ENCODE measurements at regions not wholly inside any gene's neighbourhood (a gene's known extent, or its start where the extent isn't known, plus 50 kb on each side); places are given as distances from the start of the nearest gene placed in this dataset.
A peak's percentile ranks its signal among the peaks of the same experiment; 100 is the strongest.

- H3K9me3 ChIP-seq (ENCODE audit: control insufficient read depth, low read length): no peaks in the 10 kb centered on the region
- no peaks in the 10 kb centered on the region for H3K27me3 ChIP-seq (replicated peaks; ENCODE audit: control insufficient read depth, insufficient read depth, low read length)
- peak overlapping the region; percentile 11 for H3K9ac ChIP-seq (ENCODE audit: low read length)
- DNase-seq (ENCODE audit: low read depth): peak; percentile 27
- peaks cover 34% of the 10 kb centered on the region for H3K4me1 ChIP-seq (ENCODE audit: control insufficient read depth, insufficient read depth, low read length)
- H3K4me3 ChIP-seq (ENCODE audit: low read length): peak overlapping the region; percentile 12
- no peaks in the 10 kb centered on the region for H3K36me3 ChIP-seq (ENCODE audit: control insufficient read depth, insufficient read depth, low read length, severe bottlenecking)
Observed at GRCh38 chr4:143082701-143083100, 102.0 kb upstream of the USP38 start.

- H3K36me3 ChIP-seq (ENCODE audit: control insufficient read depth, insufficient read depth, low read length, severe bottlenecking): no peaks in the 10 kb centered on the region
- H3K4me1 ChIP-seq (ENCODE audit: control insufficient read depth, insufficient read depth, low read length): peaks cover 34% of the 10 kb centered on the region
- H3K9ac ChIP-seq (ENCODE audit: low read length): peak overlapping the region; percentile 29
- no peaks in the 10 kb centered on the region for H3K9me3 ChIP-seq (ENCODE audit: control insufficient read depth, low read length)
- H3K4me3 ChIP-seq (ENCODE audit: low read length): no peak overlapping the region
- peak; percentile 57 for DNase-seq (ENCODE audit: low read depth)
- no peaks in the 10 kb centered on the region for H3K27me3 ChIP-seq (replicated peaks; ENCODE audit: control insufficient read depth, insufficient read depth, low read length)
Observed at GRCh38 chr4:143083756-143084472, 100.8 kb upstream of the USP38 start.

GRCh38 chr4:143084566-143084965, 100.2 kb upstream of the USP38 start:
- Histone ChIP-seq H3K9ac (ENCODE audit: low read length) (peak overlapping the region; percentile 29), H3K4me1 (ENCODE audit: control insufficient read depth, insufficient read depth, low read length) (peaks cover 34% of the 10 kb centered on the region), H3K9me3 (ENCODE audit: control insufficient read depth, low read length) (no peaks in the 10 kb centered on the region), H3K27me3 (replicated peaks; ENCODE audit: control insufficient read depth, insufficient read depth, low read length) (no peaks in the 10 kb centered on the region), H3K4me3 (ENCODE audit: low read length) (no peak overlapping the region), H3K36me3 (ENCODE audit: control insufficient read depth, insufficient read depth, low read length, severe bottlenecking) (no peaks in the 10 kb centered on the region)
- DNase-seq (ENCODE audit: low read depth): peak; percentile 13

GRCh38 chr4:143085224-143085623, 99.5 kb upstream of the USP38 start:
- DNase-seq (ENCODE audit: low read depth): peak; percentile 75
- no peak overlapping the region for H3K4me3 ChIP-seq (ENCODE audit: low read length)
- H3K27me3 ChIP-seq (replicated peaks; ENCODE audit: control insufficient read depth, insufficient read depth, low read length): no peaks in the 10 kb centered on the region
- peak overlapping the region; percentile 29 for H3K9ac ChIP-seq (ENCODE audit: low read length)
- no peaks in the 10 kb centered on the region for H3K36me3 ChIP-seq (ENCODE audit: control insufficient read depth, insufficient read depth, low read length, severe bottlenecking)
- no peaks in the 10 kb centered on the region for H3K9me3 ChIP-seq (ENCODE audit: control insufficient read depth, low read length)
- peaks cover 34% of the 10 kb centered on the region for H3K4me1 ChIP-seq (ENCODE audit: control insufficient read depth, insufficient read depth, low read length)

- Histone ChIP-seq H3K9ac (ENCODE audit: low read length) (no peak overlapping the region), H3K9me3 (ENCODE audit: control insufficient read depth, low read length) (no peaks in the 10 kb centered on the region), H3K27me3 (replicated peaks; ENCODE audit: control insufficient read depth, insufficient read depth, low read length) (no peaks in the 10 kb centered on the region), H3K4me3 (ENCODE audit: low read length) (no peak overlapping the region), H3K4me1 (ENCODE audit: control insufficient read depth, insufficient read depth, low read length) (peaks cover 34% of the 10 kb centered on the region), H3K36me3 (ENCODE audit: control insufficient read depth, insufficient read depth, low read length, severe bottlenecking) (no peaks in the 10 kb centered on the region)
- DNase-seq (ENCODE audit: low read depth): no peak
Observed at GRCh38 chr4:143085659-143086058, 99.1 kb upstream of the USP38 start.

GRCh38 chr4:143089291-143089690, 95.4 kb upstream of the USP38 start:
- DNase-seq (ENCODE audit: low read depth): no peak
- H3K36me3 ChIP-seq (ENCODE audit: control insufficient read depth, insufficient read depth, low read length, severe bottlenecking): no peaks in the 10 kb centered on the region
- peaks cover 9% of the 10 kb centered on the region for H3K4me1 ChIP-seq (ENCODE audit: control insufficient read depth, insufficient read depth, low read length)
- no peaks in the 10 kb centered on the region for H3K27me3 ChIP-seq (replicated peaks; ENCODE audit: control insufficient read depth, insufficient read depth, low read length)
- H3K9ac ChIP-seq (ENCODE audit: low read length): no peak overlapping the region
- H3K9me3 ChIP-seq (ENCODE audit: control insufficient read depth, low read length): no peaks in the 10 kb centered on the region
- H3K4me3 ChIP-seq (ENCODE audit: low read length): no peak overlapping the region

GRCh38 chr4:143089847-143090246, 94.9 kb upstream of the USP38 start:
- H3K9ac ChIP-seq (ENCODE audit: low read length): no peak overlapping the region

GRCh38 chr4:143091862-143092261, 92.9 kb upstream of the USP38 start:
- Histone ChIP-seq H3K27me3 (replicated peaks; ENCODE audit: control insufficient read depth, insufficient read depth, low read length) (no peaks in the 10 kb centered on the region), H3K36me3 (ENCODE audit: control insufficient read depth, insufficient read depth, low read length, severe bottlenecking) (no peaks in the 10 kb centered on the region), H3K9ac (ENCODE audit: low read length) (no peak overlapping the region), H3K9me3 (ENCODE audit: control insufficient read depth, low read length) (no peaks in the 10 kb centered on the region), H3K4me3 (ENCODE audit: low read length) (no peak overlapping the region), H3K4me1 (ENCODE audit: control insufficient read depth, insufficient read depth, low read length) (no peaks in the 10 kb centered on the region)
- no peak for DNase-seq (ENCODE audit: low read depth)

More at GRCh38 chr4:143089847-143090246, 94.9 kb upstream of the USP38 start:
- no peaks in the 10 kb centered on the region for H3K36me3 ChIP-seq (ENCODE audit: control insufficient read depth, insufficient read depth, low read length, severe bottlenecking)
- no peak for DNase-seq (ENCODE audit: low read depth)
- peaks cover 3% of the 10 kb centered on the region for H3K4me1 ChIP-seq (ENCODE audit: control insufficient read depth, insufficient read depth, low read length)
- no peaks in the 10 kb centered on the region for H3K27me3 ChIP-seq (replicated peaks; ENCODE audit: control insufficient read depth, insufficient read depth, low read length)
- H3K4me3 ChIP-seq (ENCODE audit: low read length): no peak overlapping the region
- H3K9me3 ChIP-seq (ENCODE audit: control insufficient read depth, low read length): no peaks in the 10 kb centered on the region

- H3K9me3 ChIP-seq (ENCODE audit: control insufficient read depth, low read length): no peaks in the 10 kb centered on the region
- H3K4me3 ChIP-seq (ENCODE audit: low read length): no peak overlapping the region
- no peaks in the 10 kb centered on the region for H3K27me3 ChIP-seq (replicated peaks; ENCODE audit: control insufficient read depth, insufficient read depth, low read length)
- H3K9ac ChIP-seq (ENCODE audit: low read length): no peak overlapping the region
- no peaks in the 10 kb centered on the region for H3K36me3 ChIP-seq (ENCODE audit: control insufficient read depth, insufficient read depth, low read length, severe bottlenecking)
- H3K4me1 ChIP-seq (ENCODE audit: control insufficient read depth, insufficient read depth, low read length): no peaks in the 10 kb centered on the region
- DNase-seq (ENCODE audit: low read depth): no peak
Observed at GRCh38 chr4:143095447-143095846, 89.3 kb upstream of the USP38 start.

- no peaks in the 10 kb centered on the region for H3K36me3 ChIP-seq (ENCODE audit: control insufficient read depth, insufficient read depth, low read length, severe bottlenecking)
- H3K9me3 ChIP-seq (ENCODE audit: control insufficient read depth, low read length): no peaks in the 10 kb centered on the region
- no peaks in the 10 kb centered on the region for H3K27me3 ChIP-seq (replicated peaks; ENCODE audit: control insufficient read depth, insufficient read depth, low read length)
- DNase-seq (ENCODE audit: low read depth): no peak
- no peak overlapping the region for H3K9ac ChIP-seq (ENCODE audit: low read length)
- no peaks in the 10 kb centered on the region for H3K4me1 ChIP-seq (ENCODE audit: control insufficient read depth, insufficient read depth, low read length)
- H3K4me3 ChIP-seq (ENCODE audit: low read length): no peak overlapping the region
Observed at GRCh38 chr4:143097751-143098150, 87.0 kb upstream of the USP38 start.

GRCh38 chr4:143099693-143100092, 85.0 kb upstream of the USP38 start:
- Histone ChIP-seq H3K9ac (ENCODE audit: low read length) (no peak overlapping the region), H3K36me3 (ENCODE audit: control insufficient read depth, insufficient read depth, low read length, severe bottlenecking) (no peaks in the 10 kb centered on the region)

GRCh38 chr4:143109376-143109775, 75.3 kb upstream of the USP38 start:
- no peaks in the 10 kb centered on the region for H3K27me3 ChIP-seq (replicated peaks; ENCODE audit: control insufficient read depth, insufficient read depth, low read length)
- H3K4me1 ChIP-seq (ENCODE audit: control insufficient read depth, insufficient read depth, low read length): no peaks in the 10 kb centered on the region
- no peaks in the 10 kb centered on the region for H3K36me3 ChIP-seq (ENCODE audit: control insufficient read depth, insufficient read depth, low read length, severe bottlenecking)
- no peak overlapping the region for H3K4me3 ChIP-seq (ENCODE audit: low read length)
- H3K9me3 ChIP-seq (ENCODE audit: control insufficient read depth, low read length): no peaks in the 10 kb centered on the region
- peak; percentile 43 for DNase-seq (ENCODE audit: low read depth)
- no peak overlapping the region for H3K9ac ChIP-seq (ENCODE audit: low read length)

More at GRCh38 chr4:143099693-143100092, 85.0 kb upstream of the USP38 start:
- Histone ChIP-seq H3K4me1 (ENCODE audit: control insufficient read depth, insufficient read depth, low read length) (no peaks in the 10 kb centered on the region), H3K9me3 (ENCODE audit: control insufficient read depth, low read length) (no peaks in the 10 kb centered on the region), H3K4me3 (ENCODE audit: low read length) (no peak overlapping the region), H3K27me3 (replicated peaks; ENCODE audit: control insufficient read depth, insufficient read depth, low read length) (no peaks in the 10 kb centered on the region)
- no peak for DNase-seq (ENCODE audit: low read depth)

Data from adipocyte (in vitro differentiated cells).